HG02870 (cell line): ENCODE measurements at regions not wholly inside any gene's neighbourhood (a gene's known extent, or its start where the extent isn't known, plus 50 kb on each side); places are given as distances from the start of the nearest gene placed in this dataset.
"Not testable (repeated sequence)": the region's sequence is repeated elsewhere in the genome, so short reads cannot be mapped to it uniquely, and the experiment has no call there.

ENCODE experiments used
- ATAC-seq: cut with Tn5 transposase; IDR thresholded peaks from one replicate; pipeline ENCODE4 v1.9.1; 2021; ENCODE audit warnings: mild to moderate bottlenecking, moderate library complexity; ENCODE audit not compliant: unreplicated experiment

DNA sequence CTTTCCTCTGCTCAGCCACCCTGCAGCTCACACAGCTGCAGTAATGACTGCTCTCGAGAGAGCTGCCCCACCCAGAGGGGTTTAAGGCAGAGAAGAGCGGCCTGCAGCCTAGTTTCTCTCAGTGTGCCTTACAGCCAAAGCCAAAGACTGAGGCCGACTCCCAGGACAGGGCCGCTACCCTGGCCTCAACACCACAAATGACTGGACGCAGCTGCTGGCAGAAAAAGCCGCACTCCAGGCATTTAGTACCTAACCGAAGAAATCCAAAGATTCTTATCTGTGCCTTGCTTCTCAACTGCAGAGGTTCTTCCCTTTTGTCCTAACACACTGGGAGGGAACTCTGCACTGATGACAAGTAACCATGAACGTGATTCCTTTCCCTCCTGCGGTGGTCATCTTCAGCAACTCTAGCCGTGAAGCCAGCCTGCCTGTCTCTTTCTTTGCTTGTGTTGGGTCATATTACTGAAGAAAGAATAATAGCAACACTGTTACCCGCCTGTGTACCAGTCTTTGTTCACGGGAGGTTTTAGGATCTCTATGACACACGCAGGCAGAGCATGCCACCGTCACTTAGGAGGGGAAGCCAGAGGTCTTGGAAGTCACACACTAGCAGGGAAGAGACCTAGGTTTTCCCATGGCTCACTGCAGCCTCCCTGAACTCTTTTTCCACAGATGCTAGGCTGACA is 202.7 kb downstream of the RHOU start:
- no peak for ATAC-seq

DNA sequence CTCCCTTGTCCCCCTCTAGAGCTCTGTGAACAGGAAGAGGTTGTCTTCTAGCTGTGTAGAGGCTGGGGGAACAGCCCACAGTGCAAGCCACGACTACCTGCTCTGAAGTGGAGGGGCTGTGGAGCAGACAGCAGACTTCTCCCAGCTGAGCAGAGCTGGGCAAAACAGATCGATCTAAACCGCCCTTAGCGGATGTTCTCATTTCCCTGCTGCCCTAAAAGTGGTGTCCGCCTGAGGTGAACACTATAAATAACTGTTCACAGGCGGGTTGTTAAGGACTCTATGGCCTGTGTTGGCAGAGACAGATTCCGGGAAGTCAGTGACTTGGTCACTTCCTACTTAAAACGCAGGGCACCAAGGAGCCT is 203.2 kb downstream of the RHOU start:
- ATAC-seq, result no peak

DNA sequence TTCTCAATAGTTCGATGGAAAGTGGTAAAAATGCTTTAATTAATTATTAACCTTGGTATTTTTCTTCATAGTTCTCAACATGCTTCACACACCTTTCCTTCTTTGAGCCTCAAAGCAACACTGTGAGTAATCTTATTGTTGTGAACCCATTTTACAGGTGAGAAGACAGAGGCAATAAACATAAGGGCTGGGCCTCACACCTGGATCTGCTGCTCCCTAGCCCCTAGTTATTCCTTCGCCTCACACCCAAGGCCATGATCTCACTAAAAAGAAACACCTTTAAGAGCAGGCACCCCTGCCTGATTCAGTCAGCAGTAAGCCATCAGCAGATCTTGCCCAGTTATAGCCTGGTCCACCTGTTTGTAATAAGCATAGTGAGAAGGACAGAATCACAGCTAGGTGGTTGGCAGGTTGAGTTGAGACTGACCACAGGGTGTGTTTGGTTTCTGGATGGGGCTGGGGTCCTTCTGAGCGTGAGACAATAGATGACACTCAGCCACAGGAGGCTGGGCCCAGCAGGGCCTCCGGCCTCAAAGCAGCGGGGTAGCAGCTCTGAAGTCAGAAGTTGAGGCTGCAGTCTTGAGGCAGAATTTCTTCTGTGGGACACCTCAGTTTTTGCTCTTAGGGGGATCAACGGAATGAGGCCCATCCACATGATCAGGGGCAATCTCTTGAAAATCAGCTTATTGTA is 203.9 kb downstream of the RHOU start:
- no peak for ATAC-seq

- no peak for ATAC-seq
These were observed 204.7 kb downstream of the RHOU start for GRCh38 chr1:228939881-228940392.

GRCh38 chr1:228940526-228940925 is 205.2 kb downstream of the RHOU start:
- no peak for ATAC-seq

- ATAC-seq, result no peak
These were observed 205.6 kb downstream of the RHOU start for GRCh38 chr1:228940926-228941325.

- no peak for ATAC-seq
These were observed 206.4 kb downstream of the RHOU start for GRCh38 chr1:228941666-228942065.

GRCh38 chr1:228943436-228943835 is 208.2 kb downstream of the RHOU start:
- ATAC-seq, result no peak

- ATAC-seq, result no peak
These were observed 209.0 kb downstream of the RHOU start for GRCh38 chr1:228944296-228944695.

- ATAC-seq, result no peak
These were observed 209.7 kb downstream of the RHOU start for GRCh38 chr1:228944935-228945371.

GRCh38 chr1:228945885-228946284 is 210.6 kb downstream of the RHOU start:
- no peak for ATAC-seq

GRCh38 chr1:228949617-228950016 is 214.3 kb downstream of the RHOU start:
- not testable (repeated sequence) for ATAC-seq

- ATAC-seq, result no peak
These were observed 217.9 kb downstream of the RHOU start for GRCh38 chr1:228953207-228953606.

DNA sequence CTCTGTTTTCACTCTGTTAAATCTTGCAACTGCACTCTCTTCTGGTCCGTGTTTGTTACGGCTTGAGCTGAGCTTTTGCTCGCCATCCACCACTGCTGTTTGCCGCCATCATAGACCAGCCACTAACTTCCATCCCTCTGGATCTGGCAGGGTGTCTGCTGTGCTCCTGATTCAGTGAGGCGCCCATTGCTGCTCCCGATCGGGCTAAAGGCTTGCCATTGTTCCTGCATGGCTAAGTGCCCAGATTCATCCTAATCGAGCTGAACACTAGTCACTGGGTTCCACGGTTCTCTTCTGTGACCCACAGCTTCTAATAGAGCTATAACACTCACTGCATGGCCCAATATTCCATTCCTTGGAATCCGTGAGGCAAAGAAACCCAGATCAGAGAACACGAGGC is 218.5 kb downstream of the RHOU start:
- ATAC-seq, result not testable (repeated sequence)

DNA sequence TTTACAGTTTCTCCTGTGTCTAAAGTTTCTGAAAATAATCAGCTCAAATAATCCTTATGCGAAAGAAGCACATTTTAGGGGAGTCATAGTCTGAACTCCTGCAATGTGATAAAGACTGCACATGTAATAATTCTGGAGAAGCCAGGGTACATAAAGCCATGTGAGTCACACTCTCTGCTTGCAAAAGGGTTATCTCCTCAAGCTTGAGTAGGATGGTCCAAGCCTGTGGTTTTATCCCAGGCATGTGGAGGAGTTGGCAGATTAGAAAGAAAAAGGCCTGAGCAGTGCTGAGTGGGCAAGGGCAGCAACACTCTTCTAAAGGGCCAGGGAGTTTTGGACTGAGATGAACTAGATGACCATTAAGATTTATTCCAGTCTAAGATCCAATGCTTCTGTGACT is 220.4 kb downstream of the RHOU start:
- ATAC-seq, result no peak

- no peak for ATAC-seq
These were observed 221.6 kb downstream of the RHOU start for GRCh38 chr1:228956864-228957263.

DNA sequence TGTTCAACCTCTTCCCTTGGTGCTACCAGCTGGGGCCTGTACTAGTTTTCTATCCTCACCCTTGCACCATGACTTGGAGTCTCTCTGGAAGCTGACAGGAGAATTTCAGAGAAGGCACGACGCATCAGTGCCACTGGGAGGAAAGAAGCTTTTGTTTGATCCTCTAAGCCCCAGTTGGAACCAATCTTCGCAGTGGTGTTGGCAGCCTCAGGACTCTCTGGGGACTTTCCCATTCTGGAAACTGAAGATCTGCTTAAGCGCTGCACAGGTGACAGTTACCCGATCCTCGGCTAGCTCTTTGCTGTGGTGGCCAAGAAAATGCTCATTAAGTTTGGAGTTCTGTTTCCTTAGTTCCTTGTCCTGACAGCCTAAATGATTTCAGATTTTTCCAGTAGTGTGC is 222.3 kb downstream of the RHOU start:
- ATAC-seq, result no peak

GRCh38 chr1:228958121-228958520 is 222.8 kb downstream of the RHOU start:
- ATAC-seq, result no peak

DNA sequence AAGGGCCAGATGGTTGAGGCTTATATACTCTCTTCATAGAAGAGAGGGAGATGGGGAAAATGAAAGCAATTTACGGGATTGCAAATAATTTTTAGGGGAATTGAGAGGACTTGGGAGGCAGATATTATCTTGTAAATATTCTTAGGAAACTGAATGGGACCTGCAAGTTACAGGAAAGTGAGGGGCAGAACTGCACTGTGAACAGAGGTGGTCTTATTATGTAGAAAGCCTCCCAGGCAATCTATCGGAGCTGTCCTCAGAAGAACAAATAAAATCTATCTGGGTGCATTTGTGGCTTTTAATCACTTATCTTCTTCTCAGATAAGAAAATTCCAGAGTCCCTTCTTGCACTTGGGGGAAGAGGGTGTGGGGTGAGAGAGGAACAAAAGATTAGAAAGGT is 223.5 kb downstream of the RHOU start:
- ATAC-seq, result no peak

GRCh38 chr1:228960705-228961104 is 225.4 kb downstream of the RHOU start:
- ATAC-seq, result no peak

DNA sequence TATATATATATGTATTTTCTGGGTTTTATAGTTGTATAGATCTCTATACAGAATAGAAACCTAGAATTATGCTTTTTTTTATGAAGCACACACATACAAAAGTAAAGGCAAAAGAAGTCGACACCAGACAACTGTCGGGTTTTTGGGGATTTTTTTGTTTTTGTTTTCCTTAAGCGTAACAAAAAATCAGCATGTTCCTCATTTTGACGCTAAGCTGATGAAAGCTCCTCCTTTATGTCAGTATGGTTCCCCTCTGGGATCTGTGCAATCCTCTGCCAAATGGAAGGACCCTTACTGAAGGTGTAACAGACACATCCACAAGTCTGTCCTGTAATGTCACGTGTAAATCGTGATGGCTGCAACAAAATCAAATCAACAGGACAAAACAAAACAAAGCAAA is 226.2 kb downstream of the RHOU start:
- no peak for ATAC-seq

DNA sequence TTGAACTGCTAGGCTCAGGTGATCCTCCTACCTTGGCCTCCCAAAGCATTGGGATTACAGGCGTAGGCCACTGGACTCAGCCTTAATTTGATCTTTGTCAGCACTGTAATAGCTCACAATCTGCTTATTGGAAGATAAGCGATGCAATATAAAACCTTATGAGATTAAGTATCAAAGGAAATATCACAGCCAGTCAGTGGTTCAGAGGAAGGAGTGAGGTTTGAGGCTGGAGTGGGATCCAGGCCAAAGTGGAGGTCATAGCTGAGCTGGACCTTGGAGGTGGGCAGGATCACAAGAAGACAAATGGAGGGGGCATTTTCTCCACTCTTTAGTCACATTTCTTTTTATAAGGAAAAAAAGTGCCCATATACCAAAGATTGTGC is 228.5 kb downstream of the RHOU start:
- ATAC-seq, result no peak
